Amniotic epithelial cell (primary cell): ENCODE measurements at regions not wholly inside any gene's neighbourhood (a gene's known extent, or its start where the extent isn't known, plus 50 kb on each side); places are given as distances from the start of the nearest gene placed in this dataset.
"Not testable (repeated sequence)": the region's sequence is repeated elsewhere in the genome, so short reads cannot be mapped to it uniquely, and the experiment has no call there.

Experiments used
- DNase-seq: peaks from one replicate; pipeline ENCODE4 v3.0.0-alpha.2; 2010; ENCODE audit warnings: low read depth

DNA sequence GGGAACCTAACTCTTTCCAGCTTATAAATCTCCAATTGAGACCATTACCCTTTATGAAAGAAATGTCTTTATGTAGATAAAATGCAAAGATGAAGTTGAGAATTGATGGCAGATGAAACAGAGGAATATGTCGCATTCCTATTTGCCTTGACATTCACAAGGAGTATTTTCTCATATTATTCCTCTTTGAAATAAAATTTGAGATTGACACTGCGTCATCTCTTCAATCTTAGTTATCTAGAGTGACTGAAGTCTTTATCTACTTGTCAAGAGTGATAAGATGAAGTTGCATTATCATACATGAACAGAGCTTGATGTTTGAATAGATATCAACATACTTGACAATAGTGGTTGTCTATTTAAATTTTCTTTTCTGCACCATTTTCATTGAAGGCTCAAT lies 574.4 kb upstream of the SOX9 start:
- no peak for DNase-seq

DNA sequence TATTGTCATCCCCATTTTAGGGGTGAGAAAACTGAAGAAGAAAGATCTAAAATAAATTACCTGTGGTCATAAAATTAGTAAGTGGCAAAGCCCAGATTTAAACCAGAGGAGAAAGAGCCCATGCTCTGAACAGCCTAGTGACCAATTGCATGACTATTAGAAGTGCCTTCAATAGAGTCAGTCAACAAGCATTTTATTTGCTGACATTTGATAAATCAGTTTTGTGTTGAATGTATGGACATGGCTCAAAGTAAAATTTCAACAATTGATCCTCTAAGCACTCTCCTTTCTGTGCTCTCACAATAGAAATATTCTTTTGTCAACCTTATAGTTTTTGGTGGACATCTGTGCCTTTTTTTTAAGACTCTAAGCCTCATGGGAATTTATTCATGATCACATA lies 572.9 kb upstream of the SOX9 start:
- DNase-seq: no peak

DNA sequence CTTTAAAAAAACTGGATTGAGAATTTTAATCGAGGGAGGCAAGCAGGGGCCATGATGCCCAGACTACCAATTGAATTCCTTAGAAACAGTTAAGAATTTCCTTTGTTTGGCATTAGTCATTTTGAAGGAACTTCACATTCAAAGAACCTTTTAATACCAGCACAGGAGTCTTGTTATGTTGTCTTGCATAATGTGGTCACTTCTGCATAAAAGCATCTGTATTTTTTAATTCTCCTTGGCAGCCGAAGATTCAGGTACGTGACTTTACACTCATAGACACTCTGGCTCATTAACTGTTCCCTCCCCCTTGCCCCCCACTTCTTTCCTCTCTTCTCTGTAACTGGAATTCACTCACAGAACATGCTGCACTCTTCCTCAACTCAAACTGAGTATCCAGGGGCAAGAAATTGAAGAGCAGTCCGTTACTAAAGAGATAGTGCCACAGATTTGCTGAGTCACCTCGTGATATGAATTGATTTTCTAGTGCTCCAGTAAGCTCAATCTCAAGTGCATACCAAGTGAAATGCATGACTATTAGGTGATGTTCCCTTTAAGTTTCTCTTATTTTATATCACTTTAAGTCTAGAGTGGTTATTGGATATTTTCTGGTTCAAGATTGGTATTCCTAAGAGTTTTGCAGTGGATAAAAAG lies 572.2 kb upstream of the SOX9 start:
- DNase-seq: peak; percentile 3

DNA sequence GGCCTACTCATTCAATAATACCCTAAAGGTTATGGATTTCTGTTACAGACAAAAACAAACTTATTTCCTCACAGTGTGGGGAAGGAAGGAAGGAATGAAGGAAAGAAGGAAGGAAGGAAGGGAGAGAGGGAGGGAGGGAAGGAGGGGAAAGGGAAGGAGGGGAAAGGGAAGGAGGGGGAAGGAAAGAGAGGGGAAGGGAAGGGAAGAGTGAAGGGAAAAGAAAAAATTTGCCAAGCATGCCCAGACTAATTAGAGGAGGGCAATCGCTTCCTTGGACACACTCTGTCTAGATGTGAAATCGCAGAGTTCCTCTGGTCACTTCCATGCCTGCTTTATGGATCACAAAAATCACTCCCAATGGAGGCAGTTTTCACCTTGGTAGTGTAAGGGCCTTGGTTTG lies 570.1 kb upstream of the SOX9 start:
- no peak for DNase-seq

DNA sequence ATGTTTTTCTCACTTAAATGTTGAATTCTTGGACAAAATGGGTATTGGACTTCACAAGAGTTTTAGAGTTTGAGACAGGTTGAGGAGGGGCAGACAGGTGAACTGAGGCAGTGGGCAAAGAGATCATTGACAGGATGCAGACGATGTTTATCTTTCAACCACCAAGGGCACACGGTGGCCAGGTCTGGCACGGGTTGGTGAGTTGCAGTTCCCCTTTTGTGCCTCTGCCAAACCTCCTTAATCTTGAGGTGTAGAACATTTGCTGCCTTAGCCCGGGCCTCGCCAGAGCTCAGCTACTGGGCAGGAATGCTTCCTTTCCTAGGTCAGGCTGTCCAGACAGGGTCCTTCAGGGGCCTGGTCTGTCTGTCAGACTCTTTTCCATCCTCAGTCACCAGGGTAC lies 567.4 kb upstream of the SOX9 start:
- DNase-seq: no peak

DNA sequence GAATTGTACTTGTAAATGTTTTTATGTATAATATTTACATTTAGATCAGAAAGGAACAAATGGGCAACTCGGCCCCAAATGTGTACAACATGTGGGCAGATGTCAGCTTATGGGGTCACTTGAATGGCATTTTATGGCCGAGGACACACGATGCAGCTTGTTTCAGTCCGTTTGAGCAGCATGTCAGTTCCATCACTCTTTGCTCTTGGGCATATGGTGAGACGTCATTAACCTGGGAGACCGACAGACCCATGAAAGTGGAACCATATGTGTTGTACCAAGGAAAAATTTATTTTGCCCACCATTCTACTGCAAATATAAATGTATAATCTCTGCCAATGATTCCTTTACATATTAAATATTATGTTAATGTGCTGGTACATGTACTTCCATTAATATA lies 561.9 kb upstream of the SOX9 start:
- DNase-seq: no peak

DNA sequence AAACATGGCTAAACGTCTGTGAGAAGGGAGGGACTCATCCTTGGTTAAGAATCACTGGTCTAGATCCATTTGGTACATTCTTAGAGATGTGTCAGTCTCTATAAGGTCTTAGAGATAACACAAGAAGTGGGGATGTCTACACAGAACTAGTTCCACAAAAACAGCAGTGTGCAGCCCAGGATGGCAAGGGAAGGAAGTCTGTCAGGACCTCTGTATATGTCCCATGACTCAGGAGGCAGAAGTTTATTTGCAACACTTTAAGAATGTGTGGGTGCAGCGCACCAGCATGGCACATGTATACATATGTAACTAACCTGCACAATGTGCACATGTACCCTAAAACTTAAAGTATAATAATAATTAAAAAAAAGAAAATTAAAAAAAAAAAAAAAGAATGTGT lies 548.5 kb upstream of the SOX9 start:
- no peak for DNase-seq

DNA sequence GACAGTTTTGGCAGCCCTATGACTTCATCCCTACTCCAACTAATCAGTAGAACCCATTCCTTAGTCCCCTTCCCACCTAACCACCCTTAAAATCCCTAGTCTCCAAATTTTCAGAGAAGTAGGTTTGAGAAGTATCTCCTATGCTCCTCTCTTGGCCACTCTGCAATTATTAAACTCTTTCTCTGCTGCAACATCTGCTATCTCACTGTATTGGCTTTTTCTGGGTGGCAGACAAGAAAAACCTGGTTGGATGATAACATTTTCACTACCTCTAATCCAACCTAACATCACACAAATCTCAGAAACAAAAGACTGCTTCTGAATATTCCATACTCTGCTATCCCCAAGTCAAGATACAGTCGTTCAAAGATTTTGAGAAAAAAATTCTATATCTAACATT lies 542.4 kb upstream of the SOX9 start:
- DNase-seq: no peak

DNA sequence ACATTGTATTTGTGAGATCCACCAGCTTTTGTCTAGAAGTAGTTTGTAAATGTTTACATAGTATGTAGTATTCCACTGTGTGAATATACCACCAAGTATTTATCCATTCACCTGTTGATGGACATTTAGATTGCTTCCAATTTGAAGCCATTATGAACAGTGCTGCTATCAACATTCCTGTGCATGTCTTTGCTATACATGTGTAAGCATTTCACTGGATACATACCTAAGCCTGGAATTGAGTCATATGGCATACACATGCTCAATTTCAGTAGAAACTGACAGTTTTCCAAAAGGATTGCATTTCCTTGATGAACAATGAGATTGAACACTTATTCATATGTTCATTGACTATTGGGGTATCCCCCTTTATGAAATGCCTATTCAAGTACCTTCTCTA lies 540.6 kb upstream of the SOX9 start:
- no peak for DNase-seq

DNA sequence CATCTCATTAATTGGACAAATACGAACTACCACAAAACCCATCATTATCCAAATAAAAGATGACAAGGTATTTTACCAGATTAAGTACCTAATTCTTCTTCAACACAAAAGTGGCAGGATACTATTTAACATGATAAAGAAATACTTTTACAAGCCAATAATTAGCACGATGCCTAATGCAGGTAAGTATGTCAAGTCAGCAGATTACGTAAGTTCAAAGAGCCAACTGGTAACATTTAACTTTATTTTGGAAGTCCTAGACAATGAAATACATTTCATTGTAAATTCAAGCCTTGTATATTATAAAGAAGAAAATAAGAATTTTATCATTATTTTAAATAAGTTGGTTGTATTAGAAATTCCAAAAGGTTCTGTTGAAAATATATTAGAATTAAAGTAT lies 535.3 kb upstream of the SOX9 start:
- DNase-seq: no peak

DNA sequence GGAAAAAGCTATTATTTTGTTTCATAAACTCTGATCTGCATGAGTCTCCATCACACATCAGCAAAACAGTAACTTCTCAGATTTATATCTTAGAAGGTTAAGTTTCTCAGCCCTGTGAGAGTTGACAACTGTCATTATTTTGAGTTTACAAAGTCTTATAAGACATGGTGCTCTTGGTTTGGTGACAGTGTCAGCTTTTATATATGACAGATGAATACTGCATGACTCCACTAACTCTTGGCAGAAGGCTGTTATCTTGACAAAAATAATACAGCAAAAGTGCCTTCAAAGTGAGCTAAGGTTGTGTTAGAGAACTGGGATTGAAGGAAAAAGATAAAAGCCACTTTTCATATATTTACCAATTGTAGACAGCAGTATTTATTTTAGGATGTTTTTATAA lies 528.4 kb upstream of the SOX9 start:
- no peak for DNase-seq

DNA sequence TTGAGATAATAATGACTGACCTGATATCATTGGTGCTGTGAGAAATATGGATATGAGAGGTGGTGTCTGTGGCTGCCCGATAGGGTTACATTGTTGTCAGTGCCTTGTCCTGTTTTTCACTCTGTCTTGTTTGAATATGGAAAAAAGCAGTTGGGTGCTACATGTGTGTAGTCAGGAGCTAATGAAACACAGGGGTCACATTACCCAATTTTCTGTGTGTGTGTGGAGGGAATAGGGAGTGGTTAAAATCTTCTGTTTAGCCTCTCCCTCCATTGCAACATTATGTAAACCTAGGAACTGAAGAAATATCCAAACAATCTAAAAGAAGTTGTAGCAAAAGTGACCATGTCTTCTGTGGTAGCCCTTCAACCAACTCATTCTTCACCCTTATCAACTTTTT lies 527.7 kb upstream of the SOX9 start:
- DNase-seq: peak; percentile 3

DNA sequence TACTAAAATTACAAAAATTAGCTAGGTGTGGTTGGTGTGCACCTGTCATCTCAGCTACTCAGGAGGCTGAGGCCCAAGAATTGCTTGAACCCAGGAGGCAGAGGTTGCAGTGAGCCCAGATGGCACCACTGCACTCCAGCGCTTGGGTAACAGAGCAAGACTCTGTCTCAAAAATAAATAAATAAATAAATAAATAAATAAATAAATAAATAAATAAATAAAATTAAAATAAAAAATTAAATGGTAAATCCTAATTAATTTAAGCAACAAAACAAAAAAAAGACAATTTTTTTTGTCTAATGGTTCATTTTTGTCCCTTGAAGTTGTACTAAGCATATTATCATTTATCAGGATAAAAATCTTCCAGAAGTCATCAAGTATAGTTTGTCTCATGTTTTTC lies 521.2 kb upstream of the SOX9 start:
- not testable (repeated sequence) for DNase-seq

DNA sequence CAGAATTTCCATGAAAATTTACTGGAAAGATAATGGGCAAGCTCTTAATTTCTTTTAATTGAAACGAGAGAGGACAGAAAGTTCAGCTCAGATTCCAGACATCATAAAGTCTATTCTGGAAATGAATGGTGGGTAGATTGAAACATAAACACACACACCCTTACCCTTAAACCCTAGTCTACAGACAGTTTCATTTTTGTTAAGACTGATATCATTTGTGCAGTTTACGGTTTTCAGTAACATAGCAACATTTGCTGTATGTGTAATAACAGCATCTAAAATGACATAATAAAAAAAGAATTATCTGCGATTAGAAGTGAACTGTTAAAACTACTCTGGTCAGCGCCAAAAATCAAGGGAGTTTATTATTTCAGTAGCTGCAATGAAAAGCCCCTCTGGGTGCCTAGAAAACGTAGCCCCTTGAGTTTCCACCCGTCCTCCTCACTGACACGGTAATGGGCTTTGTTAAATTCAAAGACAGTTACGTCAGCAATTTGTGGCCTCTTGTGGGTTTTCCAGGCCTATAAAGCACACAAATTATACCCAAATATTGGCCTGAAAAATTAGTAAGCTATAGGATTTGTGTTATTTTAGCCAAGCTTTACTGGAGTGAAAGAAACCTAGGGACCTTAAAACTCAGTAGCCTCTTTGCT lies 520.6 kb upstream of the SOX9 start:
- DNase-seq: no peak

DNA sequence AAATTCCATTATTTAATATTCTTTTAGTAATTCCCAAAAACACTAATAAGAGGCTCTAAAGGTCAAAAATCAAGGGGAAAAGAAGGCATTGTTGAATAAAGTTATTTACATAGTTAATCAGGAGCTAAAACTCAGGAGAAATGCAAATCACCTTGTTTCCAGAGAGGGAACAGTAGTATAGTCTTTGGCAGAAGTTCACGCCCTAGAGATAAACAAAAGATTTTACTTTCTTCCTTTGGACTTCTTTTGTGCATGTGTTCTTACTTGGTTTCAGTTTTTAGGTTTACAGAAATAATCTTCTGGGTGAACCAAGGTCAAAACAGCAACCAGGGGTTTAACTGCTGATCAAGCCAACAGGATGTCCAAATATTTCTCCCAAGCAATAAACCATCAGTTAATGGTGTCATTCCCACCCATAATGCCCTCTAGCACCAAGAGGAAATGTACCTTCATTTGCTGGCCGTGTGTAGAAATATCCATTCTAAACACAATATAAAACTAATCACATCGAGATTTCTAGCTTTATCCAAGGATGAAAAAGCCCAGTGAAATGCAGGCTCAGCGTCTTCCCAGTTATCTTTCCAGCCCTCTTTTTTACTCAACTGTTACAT lies 518.8 kb upstream of the SOX9 start:
- DNase-seq: no peak

DNA sequence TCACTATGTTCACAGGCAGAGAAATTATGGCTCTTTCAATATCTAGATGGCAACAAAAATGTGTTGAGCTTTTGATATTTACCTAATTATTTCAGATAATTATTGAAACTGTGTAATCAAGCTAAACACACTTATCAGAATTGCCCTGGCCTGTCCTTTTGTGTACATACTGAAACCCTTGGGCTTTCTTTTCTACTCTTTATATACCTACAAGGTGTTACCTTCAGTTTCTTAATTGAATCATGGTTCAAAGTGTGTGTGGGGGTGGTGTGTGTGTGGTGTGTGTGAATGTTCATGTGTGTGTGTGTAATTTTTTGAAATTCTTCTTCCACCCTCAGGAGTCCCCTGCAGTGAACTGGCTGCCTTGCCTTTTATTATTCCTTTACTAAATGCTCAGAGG lies 506.8 kb upstream of the SOX9 start:
- DNase-seq: no peak

DNA sequence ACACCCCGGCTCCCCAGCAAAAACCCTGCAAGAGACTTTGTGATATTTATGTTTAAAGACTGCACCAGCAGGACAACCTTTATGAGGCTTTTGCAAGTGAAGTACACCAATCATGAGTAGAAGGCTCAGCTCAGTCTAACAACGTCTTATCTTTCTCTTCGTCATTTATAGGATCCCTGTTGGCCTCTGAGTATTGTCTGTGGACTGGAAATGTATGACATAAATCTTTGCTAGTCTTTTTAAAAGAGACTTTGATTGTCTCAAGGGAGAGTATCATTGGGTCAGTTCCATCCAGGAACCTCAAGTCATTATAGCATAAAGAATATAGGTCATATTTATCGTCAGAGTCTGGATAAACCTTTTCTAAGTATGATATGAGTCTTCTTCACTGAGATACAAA lies 505.0 kb upstream of the SOX9 start:
- no peak for DNase-seq

DNA sequence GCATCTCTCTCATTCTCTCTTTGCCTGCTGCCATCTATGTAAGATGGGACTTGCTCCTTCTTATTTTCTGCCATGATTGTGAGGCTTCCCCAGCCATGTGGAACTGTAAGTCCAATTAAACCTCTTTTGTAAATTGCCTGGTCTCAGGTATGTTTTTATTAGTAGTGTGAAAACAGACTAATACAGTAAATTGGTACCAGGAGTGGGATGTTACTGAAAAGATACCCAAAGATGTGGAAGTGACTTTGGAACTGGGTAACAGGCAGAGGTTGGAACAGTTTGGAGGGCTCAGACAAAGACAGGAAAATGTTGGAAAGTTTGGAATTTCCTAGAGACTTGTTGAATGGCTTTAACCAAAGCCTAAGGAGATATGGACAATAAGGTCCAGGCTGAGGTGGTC lies 503.1 kb upstream of the SOX9 start:
- DNase-seq: not testable (repeated sequence)

DNA sequence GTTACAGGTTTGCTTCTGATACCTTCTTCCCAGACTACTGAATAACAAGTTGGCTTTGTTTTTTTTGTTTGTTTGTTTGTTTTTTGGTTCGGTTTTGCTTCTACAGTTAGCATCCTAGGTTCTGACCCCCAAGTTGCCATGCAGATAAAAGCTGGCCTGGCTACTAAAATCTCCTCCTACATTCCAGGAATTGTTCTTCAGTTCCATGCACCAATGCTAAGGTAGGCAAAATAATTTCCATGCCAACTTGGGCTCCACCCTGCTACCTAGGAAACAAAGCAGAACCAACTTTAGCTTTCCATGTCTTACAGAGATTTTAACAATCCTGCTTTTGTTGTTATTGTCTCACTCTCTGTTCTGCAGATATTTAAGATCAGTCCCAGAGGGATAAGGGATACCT lies 495.5 kb upstream of the SOX9 start:
- no peak for DNase-seq

DNA sequence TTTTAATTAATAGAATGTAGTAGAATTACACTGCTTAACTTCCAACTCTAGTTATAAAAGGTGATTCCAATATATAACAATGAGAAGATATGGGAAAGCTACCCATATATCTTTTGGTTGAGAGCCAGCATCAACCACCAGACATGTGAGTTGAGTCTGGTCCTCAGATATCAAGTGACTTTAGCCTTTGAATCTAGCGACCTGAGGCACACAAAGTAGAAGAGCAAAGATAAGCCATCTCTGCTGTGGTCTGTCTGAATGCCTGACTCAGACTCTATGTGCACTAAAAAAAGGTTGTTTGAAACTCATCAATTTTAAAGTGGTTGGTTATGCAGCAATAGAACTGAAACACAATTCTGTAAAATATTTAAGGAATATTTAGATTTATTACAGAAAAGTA lies 492.5 kb upstream of the SOX9 start:
- DNase-seq: no peak

DNA sequence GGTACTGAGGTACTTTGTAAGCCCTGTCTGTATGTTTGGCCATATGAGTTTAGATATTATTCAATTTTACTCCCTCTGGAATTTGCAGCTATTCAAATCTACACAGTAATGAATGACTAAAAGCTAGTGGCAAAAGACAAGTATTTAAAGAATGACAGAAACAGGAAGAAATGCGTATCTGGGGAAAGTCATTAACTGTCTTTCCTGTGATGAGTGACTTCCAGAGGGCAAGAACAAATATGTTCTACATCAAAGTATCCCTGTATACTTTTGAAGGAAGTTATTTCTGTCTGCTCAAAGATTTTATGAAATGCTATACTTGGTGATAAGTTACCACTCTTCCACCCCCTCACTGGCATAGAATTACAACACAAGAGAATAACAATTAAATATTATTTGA lies 489.3 kb upstream of the SOX9 start:
- peak; percentile 59 for DNase-seq

DNA sequence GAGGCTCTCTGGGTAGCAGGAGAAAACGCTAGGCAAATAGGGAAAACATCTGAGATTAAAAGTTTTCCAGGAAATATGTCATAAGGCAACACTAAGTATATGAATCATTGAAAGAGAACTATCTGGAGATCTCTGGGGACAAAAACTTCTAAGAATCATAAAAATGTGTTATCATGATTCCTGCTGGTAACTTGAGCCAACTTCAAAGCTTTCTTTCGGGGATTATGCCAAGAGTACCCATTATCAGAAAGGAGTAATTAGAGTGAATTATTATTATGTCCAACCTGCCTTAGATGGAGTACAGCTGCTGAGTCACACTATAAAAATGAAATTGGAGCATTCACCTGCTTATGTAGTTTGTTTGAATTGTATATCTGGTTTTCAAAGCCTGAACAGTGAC lies 488.5 kb upstream of the SOX9 start:
- peak; percentile 42 for DNase-seq

DNA sequence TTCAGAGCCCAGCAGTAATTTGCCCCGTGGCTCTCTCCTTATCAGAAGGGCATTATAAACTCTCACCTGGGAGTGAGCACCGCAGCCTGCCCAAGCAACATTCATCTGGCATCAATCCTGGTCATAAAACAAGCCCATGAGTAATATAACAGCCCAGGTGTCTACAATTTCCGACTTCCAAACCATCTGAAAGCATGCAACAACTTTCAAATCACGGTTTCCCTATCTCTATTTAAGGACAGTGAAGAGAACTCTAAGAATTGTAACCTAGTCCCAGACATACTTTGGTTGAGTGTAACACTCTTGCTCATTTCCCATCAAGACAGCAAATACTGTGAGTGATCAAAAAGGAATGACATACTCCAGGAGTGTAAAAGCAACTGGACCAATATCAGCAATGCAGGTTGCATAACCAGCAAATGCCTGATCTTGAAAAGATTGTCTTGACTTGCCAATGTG lies 487.4 kb upstream of the SOX9 start:
- DNase-seq: peak; percentile 80

DNA sequence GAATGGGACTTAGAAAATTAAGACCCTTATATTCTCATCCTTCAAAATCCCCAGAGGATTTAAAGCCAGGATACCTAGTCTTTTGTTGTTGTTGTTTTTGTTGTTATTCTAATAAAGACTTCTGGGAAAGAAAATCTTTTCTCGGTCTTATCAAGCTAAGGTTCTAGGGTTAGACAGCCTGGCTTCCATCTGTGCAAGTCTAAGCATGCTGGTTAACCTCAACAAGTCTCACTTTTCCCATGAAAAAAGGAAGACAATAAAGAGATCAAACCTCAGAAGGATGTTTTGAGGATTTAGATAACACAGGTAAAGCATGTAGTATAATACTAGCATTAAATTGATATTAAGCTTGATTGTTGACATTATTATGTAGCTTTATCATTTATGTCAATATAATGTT lies 486.4 kb upstream of the SOX9 start:
- no peak for DNase-seq
